ENCODE measurements at regions not wholly inside any gene's neighbourhood (a gene's known extent, or its start where the extent isn't known, plus 50 kb on each side); places are given as distances from the start of the nearest gene placed in this dataset.

- TF ChIP-seq POLR2A (conservative IDR thresholded peaks at IDR 0.05) = no peak
- TF ChIP-seq, protein P1, sequence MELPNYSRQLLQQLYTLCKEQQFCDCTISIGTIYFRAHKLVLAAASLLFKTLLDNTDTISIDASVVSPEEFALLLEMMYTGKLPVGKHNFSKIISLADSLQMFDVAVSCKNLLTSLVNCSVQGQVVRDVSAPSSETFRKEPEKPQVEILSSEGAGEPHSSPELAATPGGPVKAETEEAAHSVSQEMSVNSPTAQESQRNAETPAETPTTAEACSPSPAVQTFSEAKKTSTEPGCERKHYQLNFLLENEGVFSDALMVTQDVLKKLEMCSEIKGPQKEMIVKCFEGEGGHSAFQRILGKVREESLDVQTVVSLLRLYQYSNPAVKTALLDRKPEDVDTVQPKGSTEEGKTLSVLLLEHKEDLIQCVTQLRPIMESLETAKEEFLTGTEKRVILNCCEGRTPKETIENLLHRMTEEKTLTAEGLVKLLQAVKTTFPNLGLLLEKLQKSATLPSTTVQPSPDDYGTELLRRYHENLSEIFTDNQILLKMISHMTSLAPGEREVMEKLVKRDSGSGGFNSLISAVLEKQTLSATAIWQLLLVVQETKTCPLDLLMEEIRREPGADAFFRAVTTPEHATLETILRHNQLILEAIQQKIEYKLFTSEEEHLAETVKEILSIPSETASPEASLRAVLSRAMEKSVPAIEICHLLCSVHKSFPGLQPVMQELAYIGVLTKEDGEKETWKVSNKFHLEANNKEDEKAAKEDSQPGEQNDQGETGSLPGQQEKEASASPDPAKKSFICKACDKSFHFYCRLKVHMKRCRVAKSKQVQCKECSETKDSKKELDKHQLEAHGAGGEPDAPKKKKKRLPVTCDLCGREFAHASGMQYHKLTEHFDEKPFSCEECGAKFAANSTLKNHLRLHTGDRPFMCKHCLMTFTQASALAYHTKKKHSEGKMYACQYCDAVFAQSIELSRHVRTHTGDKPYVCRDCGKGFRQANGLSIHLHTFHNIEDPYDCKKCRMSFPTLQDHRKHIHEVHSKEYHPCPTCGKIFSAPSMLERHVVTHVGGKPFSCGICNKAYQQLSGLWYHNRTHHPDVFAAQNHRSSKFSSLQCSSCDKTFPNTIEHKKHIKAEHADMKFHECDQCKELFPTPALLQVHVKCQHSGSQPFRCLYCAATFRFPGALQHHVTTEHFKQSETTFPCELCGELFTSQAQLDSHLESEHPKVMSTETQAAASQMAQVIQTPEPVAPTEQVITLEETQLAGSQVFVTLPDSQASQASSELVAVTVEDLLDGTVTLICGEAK (IDR thresholded peaks at IDR 0.05) = no peak
- TF ChIP-seq, protein P1 (CRISPR knock-in tag; IDR thresholded peaks at IDR 0.05) = no peak
- TF ChIP-seq CTCF (IDR thresholded peaks at IDR 0.05 in 2 of 3, conservative IDR thresholded peaks at IDR 0.05 in 1 of 3; ENCODE audit: insufficient read depth in 2 of 3, low read depth in 1 of 3, low read length in 3 of 3) = no peak
- no peak for TF ChIP-seq SLC30A9 (CRISPR knock-in tag; IDR thresholded peaks at IDR 0.05)
- no peak for TF ChIP-seq RERE (CRISPR knock-in tag; IDR thresholded peaks at IDR 0.05; ENCODE audit: borderline replicate concordance)
- TF ChIP-seq, protein P2, sequence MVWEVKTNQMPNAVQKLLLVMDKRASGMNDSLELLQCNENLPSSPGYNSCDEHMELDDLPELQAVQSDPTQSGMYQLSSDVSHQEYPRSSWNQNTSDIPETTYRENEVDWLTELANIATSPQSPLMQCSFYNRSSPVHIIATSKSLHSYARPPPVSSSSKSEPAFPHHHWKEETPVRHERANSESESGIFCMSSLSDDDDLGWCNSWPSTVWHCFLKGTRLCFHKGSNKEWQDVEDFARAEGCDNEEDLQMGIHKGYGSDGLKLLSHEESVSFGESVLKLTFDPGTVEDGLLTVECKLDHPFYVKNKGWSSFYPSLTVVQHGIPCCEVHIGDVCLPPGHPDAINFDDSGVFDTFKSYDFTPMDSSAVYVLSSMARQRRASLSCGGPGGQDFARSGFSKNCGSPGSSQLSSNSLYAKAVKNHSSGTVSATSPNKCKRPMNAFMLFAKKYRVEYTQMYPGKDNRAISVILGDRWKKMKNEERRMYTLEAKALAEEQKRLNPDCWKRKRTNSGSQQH (CRISPR knock-in tag; IDR thresholded peaks at IDR 0.05) = no peak
Measured at GRCh38 chr2:128599700-128600099, 281.0 kb upstream of the HS6ST1 start.
